GM06990 (cell line): ENCODE measurements at regions not wholly inside any gene's neighbourhood (a gene's known extent, or its start where the extent isn't known, plus 50 kb on each side); places are given as distances from the start of the nearest gene placed in this dataset.
A peak's percentile ranks its signal among the peaks of the same experiment; 100 is the strongest.

Experiments used
- DNase-seq: peaks from one replicate; pipeline ENCODE4 v3.0.0-alpha.2; 2011; ENCODE audit not compliant: insufficient read length; ENCODE audit errors: extremely low read depth
- H3K27me3 ChIP-seq: replicated peaks from 2 replicates; pipeline ENCODE4 v1.6.0; 2011; ENCODE audit warnings: low read length; ENCODE audit not compliant: control insufficient read depth, insufficient read depth
- H3K36me3 ChIP-seq: 2 replicates; pipeline ENCODE4 v1.5.1; 2011; ENCODE audit warnings: low read length; ENCODE audit not compliant: control insufficient read depth, insufficient read depth
- H3K4me3 ChIP-seq: replicated peaks from 2 replicates; pipeline ENCODE4 v1.5.1; 2011; ENCODE audit warnings: low read depth, mild to moderate bottlenecking, control low read depth, low read length
- CTCF ChIP-seq: IDR thresholded peaks from 2 replicates; pipeline ENCODE4 v1.5.1; 2011; ENCODE audit warnings: low read length, control low read depth, mild to moderate bottlenecking, inconsistent platforms; ENCODE audit not compliant: insufficient read depth, poor library complexity, severe bottlenecking

- no peaks in the 10 kb centered on the region for H3K36me3 ChIP-seq
- H3K27me3 ChIP-seq: no peaks in the 10 kb centered on the region; the same call in 1 of the 2 replicates
- no peak for DNase-seq
- no peak overlapping the region for H3K4me3 ChIP-seq
- no peak for TF ChIP-seq CTCF
Observed at GRCh38 chr4:56272003-56272402, 115.3 kb downstream of the AASDH start.

GRCh38 chr4:56271131-56271530, 116.2 kb downstream of the AASDH start:
- no peak for TF ChIP-seq CTCF
- Histone ChIP-seq H3K4me3 (no peak overlapping the region), H3K27me3 (no peaks in the 10 kb centered on the region; the same call in 1 of the 2 replicates), H3K36me3 (no peaks in the 10 kb centered on the region)
- no peak for DNase-seq

- TF ChIP-seq CTCF: no peak
- no peak for DNase-seq
- Histone ChIP-seq H3K36me3 (no peaks in the 10 kb centered on the region), H3K27me3 (no peaks in the 10 kb centered on the region), H3K4me3 (no peak overlapping the region)
Observed at GRCh38 chr4:56267558-56267957, 119.7 kb downstream of the AASDH start.

GRCh38 chr4:56264873-56265272, 122.4 kb downstream of the AASDH start:
- no peak for DNase-seq
- no peaks in the 10 kb centered on the region for H3K27me3 ChIP-seq
- TF ChIP-seq CTCF: no peak

GRCh38 chr4:56261027-56261426, 126.3 kb downstream of the AASDH start:
- no peak for TF ChIP-seq CTCF

More at GRCh38 chr4:56264873-56265272, 122.4 kb downstream of the AASDH start:
- Histone ChIP-seq H3K4me3 (no peak overlapping the region), H3K36me3 (no peaks in the 10 kb centered on the region)

GRCh38 chr4:56260320-56260719, 127.0 kb downstream of the AASDH start:
- TF ChIP-seq CTCF: no peak
- no peaks in the 10 kb centered on the region for H3K36me3 ChIP-seq
- no peaks in the 10 kb centered on the region for H3K27me3 ChIP-seq
- H3K4me3 ChIP-seq: no peak overlapping the region
- no peak for DNase-seq

More at GRCh38 chr4:56261027-56261426, 126.3 kb downstream of the AASDH start:
- no peaks in the 10 kb centered on the region for H3K27me3 ChIP-seq
- no peak overlapping the region for H3K4me3 ChIP-seq
- DNase-seq: peak; percentile 16
- no peaks in the 10 kb centered on the region for H3K36me3 ChIP-seq
